K562 (cell line): ENCODE measurements at regions not wholly inside any gene's neighbourhood (a gene's known extent, or its start where the extent isn't known, plus 50 kb on each side); places are given as distances from the start of the nearest gene placed in this dataset.

ENCODE experiments used
- ATAC-seq: fragments of 200-7000 bp; cut with Tn5 transposase; 3 replicates; pipeline ENCODE4 v1.9.1; 2020; ENCODE audit warnings: moderate library complexity
- BruUV-seq: library from RNA; stranded (reverse); fragments of 400-500 nt; replicated peaks from 2 replicates; lab custom pipeline; 2021; lab: Mats Ljungman, UMichigan
- CTCF ChIA-PET: fragments of 300-600 bp; formaldehyde crosslinking; extraction: SDS; loops from one replicate; lab custom pipeline; 2021; ENCODE audit warnings: low intra/inter-chr PET ratio; lab: Yijun Ruan, JAX
- POLR2A ChIA-PET: fragments of 300-600, 350-650 bp; sonication (Branson Sonifier 250); formaldehyde crosslinking; extraction: SDS; loops from one replicate; lab custom pipeline; 2021; ENCODE audit warnings: antibody characterized with exemption, inconsistent platforms; lab: Yijun Ruan, JAX
- DNase-seq, 4 experiments: peaks; one replicate each; pipeline versions ENCODE4 v3.0.0 to v3.0.0-alpha.2; 2011 to 2018; ENCODE audit warnings: low spot score in 3 of 4, mixed read lengths in 3 of 4; ENCODE audit errors: extremely low read depth in 1 of 4
- FAIRE-seq: peaks from 2 replicates; lab custom pipeline; 2011; peaks lifted over from hg19 to GRCh38; lab: Jason Lieb, UNC
- H2AFZ ChIP-seq: 2 replicates; pipeline ENCODE4 v1.6.0; 2011; ENCODE audit warnings: low read depth, low read length, control low read depth, inconsistent platforms
- H3K27ac ChIP-seq: fragments of 200-600 bp; 3 replicates; pipeline ENCODE4 v1.8.0; 2011; ENCODE audit warnings: low read depth, mild to moderate bottlenecking, control low read depth, inconsistent platforms, low read length, moderate library complexity, mixed read lengths; ENCODE audit errors: extremely low read depth
- H3K27me3 ChIP-seq, 2 experiments: fragments of 300-600 bp in 1 of 2; 2 replicates in 1 of 2; 3 replicates in 1 of 2; pipeline versions ENCODE4 v1.6.0 to v1.8.0; 2011; ENCODE audit warnings: inconsistent platforms in 2 of 2, low read length in 2 of 2, mild to moderate bottlenecking in 1 of 2, mixed read lengths in 1 of 2, moderate library complexity in 1 of 2; ENCODE audit not compliant: control insufficient read depth in 2 of 2, insufficient read depth in 2 of 2
- H3K36me3 ChIP-seq: fragments of 300-600 bp; 3 replicates; pipeline ENCODE4 v1.8.0; 2011; ENCODE audit warnings: mild to moderate bottlenecking, low read length, inconsistent platforms; ENCODE audit not compliant: control insufficient read depth, insufficient read depth
- H3K4me1 ChIP-seq, 2 experiments: fragments of 200-600 bp in 1 of 2; replicated peaks in 1 of 2; 2 replicates in 1 of 2; 3 replicates in 1 of 2; pipeline versions ENCODE4 v1.5.1 to v1.8.0; 2011; ENCODE audit warnings: inconsistent platforms in 2 of 2, low read length in 2 of 2, mild to moderate bottlenecking in 1 of 2, mixed read lengths in 1 of 2, moderate library complexity in 1 of 2; ENCODE audit not compliant: control insufficient read depth in 2 of 2, insufficient read depth in 2 of 2
- H3K4me2 ChIP-seq: 2 replicates; pipeline ENCODE4 v1.6.1; 2011; ENCODE audit warnings: low read length, control low read depth, inconsistent platforms, mixed read lengths; ENCODE audit not compliant: insufficient read depth
- H3K4me3 ChIP-seq: fragments of 200-600 bp; sonication (generic), shearing (Covaris generic); 2 replicates; pipeline ENCODE4 v1.5.1; 2016; ENCODE audit warnings: control low read depth, inconsistent platforms
- H3K79me2 ChIP-seq: fragments of 200-600 bp; 3 replicates; pipeline ENCODE4 v1.8.0; 2011; ENCODE audit warnings: low read length, inconsistent platforms; ENCODE audit not compliant: control insufficient read depth, insufficient read depth
- H3K9ac ChIP-seq, 2 experiments: 2 replicates each; pipeline versions ENCODE4 v1.6.0 to v1.6.1; 2011; ENCODE audit warnings: low read depth in 2 of 2, low read length in 2 of 2, control low read depth in 1 of 2, inconsistent platforms in 1 of 2, mild to moderate bottlenecking in 1 of 2, mixed read lengths in 1 of 2; ENCODE audit not compliant: insufficient read depth in 1 of 2
- H3K9me1 ChIP-seq: one replicate; pipeline ENCODE4 v1.6.0; 2011; ENCODE audit warnings: inconsistent platforms, mild to moderate bottlenecking, low read length, moderate library complexity; ENCODE audit not compliant: control insufficient read depth, insufficient read depth
- H3K9me3 ChIP-seq: replicated peaks from 2 replicates; pipeline ENCODE4 v1.5.1; 2011; ENCODE audit warnings: low read depth, low read length, inconsistent platforms; ENCODE audit not compliant: control insufficient read depth, insufficient read depth
- H4K20me1 ChIP-seq: replicated peaks from 2 replicates; pipeline ENCODE4 v1.6.1; 2011; ENCODE audit warnings: low read length, inconsistent platforms, mixed read lengths; ENCODE audit not compliant: control insufficient read depth, insufficient read depth
- ADNP ChIP-seq: fragments of 200-800 bp; sonication (Bioruptor generic); IDR thresholded peaks from 2 replicates; pipeline ENCODE4 v1.6.1; 2016; ENCODE audit warnings: missing genetic modification characterization, missing compliant biosample characterization
- ATF1 ChIP-seq, 2 experiments: fragments of 450-650 bp in 1 of 2; IDR thresholded peaks; 2 replicates each; pipeline ENCODE4 v1.6.1; 2016; ENCODE audit warnings: missing compliant biosample characterization in 1 of 2, missing genetic modification characterization in 1 of 2
- ATF7 ChIP-seq: fragments of 450-650 bp; IDR thresholded peaks from 2 replicates; pipeline ENCODE4 v1.7.1; 2014; ENCODE audit warnings: mild to moderate bottlenecking, moderate library complexity
- COPS2 ChIP-seq: fragments of 450-650 bp; conservative IDR thresholded peaks from 2 replicates; pipeline ENCODE4 v1.6.1; 2016; ENCODE audit warnings: mild to moderate bottlenecking, moderate library complexity
- CXXC5 ChIP-seq: fragments of 250-450 bp; sonication (Bioruptor Pico); IDR thresholded peaks from 2 replicates; pipeline ENCODE4 v1.8.0; 2022; ENCODE audit warnings: inconsistent platforms, mild to moderate bottlenecking, moderate library complexity
- JUND ChIP-seq, 2 experiments: IDR thresholded peaks; 2 replicates in 1 of 2; 3 replicates in 1 of 2; pipeline ENCODE4 v1.6.1; 2011; ENCODE audit warnings: borderline replicate concordance in 2 of 2, low read depth in 2 of 2, low read length in 2 of 2, improper control_type of control experiment in 1 of 2, missing biosample characterization in 1 of 2, missing genetic modification characterization in 1 of 2, missing genetic modification reagents in 1 of 2
- POLR2A ChIP-seq: fragments of 450-650 bp; conservative IDR thresholded peaks from 2 replicates; pipeline ENCODE4 v1.6.1; 2016
- RBM14 ChIP-seq: fragments of 200-400 bp; formaldehyde crosslinking; IDR thresholded peaks from 2 replicates; pipeline ENCODE4 v1.6.1; 2018; ENCODE audit warnings: low read depth, mild to moderate bottlenecking, low read length, moderate library complexity, borderline replicate concordance; ENCODE audit not compliant: insufficient read depth
- RNF2 ChIP-seq: sonication (generic); IDR thresholded peaks from 2 replicates; pipeline ENCODE4 v1.6.1; 2016
- SNIP1 ChIP-seq: fragments of 450-650 bp; IDR thresholded peaks from 2 replicates; pipeline ENCODE4 v1.7.1; 2017; ENCODE audit warnings: low read depth, mild to moderate bottlenecking
- STAT5A ChIP-seq: IDR thresholded peaks from 2 replicates; pipeline ENCODE4 v1.6.1; 2012; ENCODE audit warnings: low read length, inconsistent platforms, borderline replicate concordance
- TARDBP ChIP-seq: fragments of 450-650 bp; IDR thresholded peaks from 2 replicates; pipeline ENCODE4 v1.6.1; 2016
- TCFL5 ChIP-seq: fragments of 250-450 bp; sonication (Bioruptor Pico); conservative IDR thresholded peaks from 2 replicates; pipeline ENCODE4 v1.6.1; 2021; ENCODE audit warnings: mild to moderate bottlenecking, moderate library complexity, matching md5 sums
- ZC3H4 ChIP-seq: sonication (generic); formaldehyde crosslinking; IDR thresholded peaks from 2 replicates; pipeline ENCODE4 v1.9.0; 2021; ENCODE audit warnings: missing genetic modification reagents, borderline replicate concordance
- ZNF175 ChIP-seq: fragments of 200-800 bp; sonication (Bioruptor generic); IDR thresholded peaks from 2 replicates; pipeline ENCODE4 v1.6.1; 2016; ENCODE audit warnings: low read depth, mild to moderate bottlenecking, missing genetic modification characterization, missing compliant biosample characterization
- ZNF184 ChIP-seq: sonication (generic); formaldehyde crosslinking; IDR thresholded peaks from 2 replicates; pipeline ENCODE4 v1.5.0; 2020; ENCODE audit warnings: missing genetic modification reagents
- in situ Hi-C: fragments of 300-500 bp; cut with MboI; formaldehyde crosslinking; loops from 4 replicates; pipeline ENCODE4 v1.15.0; 2018; ENCODE audit warnings: inconsistent platforms, mixed read lengths
- intact Hi-C: fragments of 100-400 bp; cut with micrococcal nuclease; formaldehyde crosslinking; loops from 2 replicates; pipeline ENCODE4 v1.14.2; 2022
- TF ChIP-seq, protein P1 (sequence below): fragments of 450-650 bp; formaldehyde crosslinking; IDR thresholded peaks from 2 replicates; pipeline ENCODE4 v1.4.0; 2020; ENCODE audit warnings: mild to moderate bottlenecking, mixed read lengths
- TF ChIP-seq, protein P2 (sequence below): fragments of 450-650 bp; conservative IDR thresholded peaks from 2 replicates; pipeline ENCODE4 v1.6.1; 2016; ENCODE audit warnings: missing genetic modification characterization, low read depth, mild to moderate bottlenecking, missing compliant biosample characterization, moderate library complexity
- TF ChIP-seq, protein P3 (sequence below), 2 experiments: fragments of 450-650 bp; conservative IDR thresholded peaks; 2 replicates each; pipeline ENCODE4 v1.6.1; 2017; ENCODE audit warnings: mild to moderate bottlenecking in 2 of 2, moderate library complexity in 2 of 2

DNA sequence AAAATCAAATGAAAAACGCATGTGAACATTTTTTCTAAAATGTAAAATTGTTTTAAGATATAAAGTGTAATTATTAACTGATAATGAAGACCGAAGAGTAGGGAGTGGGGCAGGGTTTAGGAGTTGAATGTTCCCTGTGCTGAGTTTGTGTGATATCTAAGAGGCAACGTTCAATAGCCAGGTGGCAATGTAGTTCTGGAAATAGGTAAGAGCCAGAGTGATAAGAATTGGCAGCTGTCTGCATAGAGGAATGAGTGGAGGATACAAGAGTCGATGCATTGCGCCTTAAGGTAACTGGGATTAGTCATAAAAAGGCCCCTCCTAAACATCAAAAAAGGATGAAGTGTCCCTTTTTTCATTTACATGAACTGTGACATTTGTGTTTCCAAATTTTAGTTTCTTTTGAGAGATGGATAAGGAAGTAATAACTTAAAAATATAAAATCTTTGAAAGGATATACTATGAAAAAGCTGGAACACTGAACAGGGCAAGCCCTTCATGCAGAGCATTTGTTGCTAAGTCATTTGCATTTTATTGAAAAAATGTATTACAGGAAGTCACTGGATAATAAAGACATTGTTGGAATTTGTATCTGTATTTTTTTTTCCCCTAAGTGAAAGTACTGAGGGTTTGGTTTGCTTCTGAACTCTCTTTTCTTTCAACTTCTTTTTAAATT is 659.3 kb downstream of the ACTL7B start (continued):
- TF ChIP-seq TCFL5 (CRISPR knock-in tag) = no peak

DNA sequence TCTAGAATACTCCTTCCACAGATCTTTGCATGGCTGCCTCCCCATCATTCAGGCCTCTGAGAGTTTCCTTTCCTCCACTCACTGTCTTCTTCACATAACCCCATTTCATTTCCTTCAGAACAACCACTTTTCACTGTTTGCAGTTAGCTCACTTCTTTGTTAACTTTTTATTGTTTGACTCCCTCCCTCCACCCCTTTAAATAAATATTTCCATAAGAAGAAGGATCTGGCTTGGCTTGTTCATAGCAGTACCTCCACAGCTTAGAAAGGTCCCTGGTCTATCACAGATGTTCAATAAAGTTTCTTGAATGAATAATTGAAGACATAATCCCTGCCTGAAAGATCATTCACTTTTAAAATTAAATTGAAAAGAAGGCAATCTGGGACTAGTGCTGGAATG is 661.6 kb downstream of the ACTL7B start:
- CTCF ChIA-PET = no interaction called here
- intact Hi-C loops = no loop called here
- BruUV-seq = no TSS peak
- TF ChIP-seq ZNF175 (no peak), POLR2A (no peak), STAT5A (no peak), ADNP (no peak), RBM14 (no peak), SNIP1 (no peak), ZC3H4 (CRISPR knock-in tag) (no peak), JUND (IDR thresholded peaks at IDR 0.05; ENCODE audit: borderline replicate concordance, low read depth, low read length) (no peak), JUND (tag; IDR thresholded peaks at IDR 0.05; ENCODE audit: borderline replicate concordance, low read depth, low read length) (no peak), RNF2 (no peak), COPS2 (no peak), TCFL5 (CRISPR knock-in tag) (no peak), ZNF184 (CRISPR knock-in tag) (no peak), CXXC5 (CRISPR knock-in tag) (no peak), ATF7 (no peak), TARDBP (no peak), ATF1 (CRISPR knock-in tag; IDR thresholded peaks at IDR 0.05) (no peak), ATF1 (tag; IDR thresholded peaks at IDR 0.05) (no peak)
- TF ChIP-seq, protein P1, sequence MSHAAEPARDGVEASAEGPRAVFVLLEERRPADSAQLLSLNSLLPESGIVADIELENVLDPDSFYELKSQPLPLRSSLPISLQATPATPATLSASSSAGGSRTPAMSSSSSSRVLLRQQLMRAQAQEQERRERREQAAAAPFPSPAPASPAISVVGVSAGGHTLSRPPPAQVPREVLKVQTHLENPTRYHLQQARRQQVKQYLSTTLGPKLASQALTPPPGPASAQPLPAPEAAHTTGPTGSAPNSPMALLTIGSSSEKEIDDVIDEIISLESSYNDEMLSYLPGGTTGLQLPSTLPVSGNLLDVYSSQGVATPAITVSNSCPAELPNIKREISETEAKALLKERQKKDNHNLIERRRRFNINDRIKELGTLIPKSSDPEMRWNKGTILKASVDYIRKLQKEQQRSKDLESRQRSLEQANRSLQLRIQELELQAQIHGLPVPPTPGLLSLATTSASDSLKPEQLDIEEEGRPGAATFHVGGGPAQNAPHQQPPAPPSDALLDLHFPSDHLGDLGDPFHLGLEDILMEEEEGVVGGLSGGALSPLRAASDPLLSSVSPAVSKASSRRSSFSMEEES = no peak
- TF ChIP-seq, protein P2, sequence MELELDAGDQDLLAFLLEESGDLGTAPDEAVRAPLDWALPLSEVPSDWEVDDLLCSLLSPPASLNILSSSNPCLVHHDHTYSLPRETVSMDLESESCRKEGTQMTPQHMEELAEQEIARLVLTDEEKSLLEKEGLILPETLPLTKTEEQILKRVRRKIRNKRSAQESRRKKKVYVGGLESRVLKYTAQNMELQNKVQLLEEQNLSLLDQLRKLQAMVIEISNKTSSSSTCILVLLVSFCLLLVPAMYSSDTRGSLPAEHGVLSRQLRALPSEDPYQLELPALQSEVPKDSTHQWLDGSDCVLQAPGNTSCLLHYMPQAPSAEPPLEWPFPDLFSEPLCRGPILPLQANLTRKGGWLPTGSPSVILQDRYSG = no peak
- TF ChIP-seq, protein P3, sequence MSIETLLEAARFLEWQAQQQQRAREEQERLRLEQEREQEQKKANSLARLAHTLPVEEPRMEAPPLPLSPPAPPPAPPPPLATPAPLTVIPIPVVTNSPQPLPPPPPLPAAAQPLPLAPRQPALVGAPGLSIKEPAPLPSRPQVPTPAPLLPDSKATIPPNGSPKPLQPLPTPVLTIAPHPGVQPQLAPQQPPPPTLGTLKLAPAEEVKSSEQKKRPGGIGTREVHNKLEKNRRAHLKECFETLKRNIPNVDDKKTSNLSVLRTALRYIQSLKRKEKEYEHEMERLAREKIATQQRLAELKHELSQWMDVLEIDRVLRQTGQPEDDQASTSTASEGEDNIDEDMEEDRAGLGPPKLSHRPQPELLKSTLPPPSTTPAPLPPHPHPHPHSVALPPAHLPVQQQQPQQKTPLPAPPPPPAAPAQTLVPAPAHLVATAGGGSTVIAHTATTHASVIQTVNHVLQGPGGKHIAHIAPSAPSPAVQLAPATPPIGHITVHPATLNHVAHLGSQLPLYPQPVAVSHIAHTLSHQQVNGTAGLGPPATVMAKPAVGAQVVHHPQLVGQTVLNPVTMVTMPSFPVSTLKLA (conservative IDR thresholded peaks at IDR 0.05) = no peak

More for the DNA sequence above, 661.6 kb downstream of the ACTL7B start:
- in situ Hi-C loops = no loop called here
- Histone ChIP-seq H3K4me2 (no peak overlapping the region), H3K4me3 (no peak overlapping the region), H3K36me3 (no peaks in the 10 kb centered on the region), H3K4me1 (no peaks in the 10 kb centered on the region), H3K27ac (no peak overlapping the region), H3K27me3 (peaks cover 0 to 7% of the 10 kb centered on the region in 2 experiments; a peak in 2 of 5 replicates), H3K9me3 (no peaks in the 10 kb centered on the region), H3K9me1 (no peaks in the 10 kb centered on the region), H3K9ac (no peak overlapping the region), H2AFZ (no peak overlapping the region), H3K79me2 (no peaks in the 10 kb centered on the region), H4K20me1 (no peaks in the 10 kb centered on the region)
- ATAC-seq = no peak
- no peak for DNase-seq
- POLR2A ChIA-PET = no interaction called here
- no peak for FAIRE-seq
